ENCODE measurements at regions not wholly inside any gene's neighbourhood (a gene's known extent, or its start where the extent isn't known, plus 50 kb on each side); places are given as distances from the start of the nearest gene placed in this dataset.

DNA sequence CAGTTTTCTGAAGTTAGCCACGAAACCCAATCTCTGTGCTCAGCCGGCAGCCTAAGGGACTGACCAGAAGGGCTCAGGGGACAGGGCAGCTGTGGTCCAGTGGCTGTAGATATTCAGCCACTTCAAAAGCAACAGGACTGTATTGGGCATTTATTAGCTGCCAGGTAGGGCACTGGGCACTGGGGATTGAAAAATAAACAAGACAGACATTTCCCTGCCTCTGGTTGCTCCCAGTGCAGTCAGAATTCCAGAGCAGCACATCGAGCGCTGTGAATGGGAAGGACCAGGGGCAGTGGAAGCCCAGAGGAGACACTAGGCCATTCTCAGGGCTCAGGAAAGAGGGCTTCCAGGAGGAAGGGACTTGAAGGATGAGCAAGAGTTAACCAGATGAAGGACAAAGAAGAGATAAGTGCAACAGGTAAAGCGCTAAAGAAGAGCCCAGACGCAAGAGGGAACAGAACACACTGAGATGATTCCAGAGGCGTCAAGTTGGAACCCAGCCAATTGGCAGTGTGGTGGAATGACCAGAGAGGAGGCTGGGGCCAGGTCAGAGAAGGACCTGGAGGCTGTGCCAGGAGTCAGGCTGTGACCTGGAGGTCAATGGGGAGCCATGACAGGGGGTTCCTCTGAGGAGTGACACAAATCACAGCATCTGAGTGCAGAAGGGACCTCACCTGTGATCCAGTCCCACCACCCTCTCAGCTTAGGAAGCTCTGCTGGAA lies 122.5 kb upstream of the ZNF618 start:
- TF ChIP-seq, protein P1, sequence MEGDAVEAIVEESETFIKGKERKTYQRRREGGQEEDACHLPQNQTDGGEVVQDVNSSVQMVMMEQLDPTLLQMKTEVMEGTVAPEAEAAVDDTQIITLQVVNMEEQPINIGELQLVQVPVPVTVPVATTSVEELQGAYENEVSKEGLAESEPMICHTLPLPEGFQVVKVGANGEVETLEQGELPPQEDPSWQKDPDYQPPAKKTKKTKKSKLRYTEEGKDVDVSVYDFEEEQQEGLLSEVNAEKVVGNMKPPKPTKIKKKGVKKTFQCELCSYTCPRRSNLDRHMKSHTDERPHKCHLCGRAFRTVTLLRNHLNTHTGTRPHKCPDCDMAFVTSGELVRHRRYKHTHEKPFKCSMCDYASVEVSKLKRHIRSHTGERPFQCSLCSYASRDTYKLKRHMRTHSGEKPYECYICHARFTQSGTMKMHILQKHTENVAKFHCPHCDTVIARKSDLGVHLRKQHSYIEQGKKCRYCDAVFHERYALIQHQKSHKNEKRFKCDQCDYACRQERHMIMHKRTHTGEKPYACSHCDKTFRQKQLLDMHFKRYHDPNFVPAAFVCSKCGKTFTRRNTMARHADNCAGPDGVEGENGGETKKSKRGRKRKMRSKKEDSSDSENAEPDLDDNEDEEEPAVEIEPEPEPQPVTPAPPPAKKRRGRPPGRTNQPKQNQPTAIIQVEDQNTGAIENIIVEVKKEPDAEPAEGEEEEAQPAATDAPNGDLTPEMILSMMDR (IDR thresholded peaks at IDR 0.05) = no peak
- no peak for TF ChIP-seq POLR2A (IDR thresholded peaks at IDR 0.05)
